Right lobe of liver (tissue), 4 donors: ENCODE measurements at regions not wholly inside any gene's neighbourhood (a gene's known extent, or its start where the extent isn't known, plus 50 kb on each side); places are given as distances from the start of the nearest gene placed in this dataset.

Experiments
- CTCF ChIP-seq, 4 donors: fragments of 200-600 bp in 3 of 4; fragments of 450-650 bp in 1 of 4; IDR thresholded peaks; one replicate each; pipeline versions ENCODE4 v1.5.1 to v1.8.0; 2016 to 2022; ENCODE audit warnings: antibody characterized with exemption in 4 of 4, mild to moderate bottlenecking in 2 of 4
- POLR2A ChIP-seq: fragments of 450-650 bp; IDR thresholded peaks from one replicate; pipeline ENCODE4 v1.6.1; 2017; ENCODE audit warnings: antibody characterized with exemption, mild to moderate bottlenecking
- donor health status: DM: no; HTN: no; CAD: no.
- donor health status: DM: no; HTN: no; CAD: no.
- donor health status: DM: no; HTN: yes; CAD: no.

DNA sequence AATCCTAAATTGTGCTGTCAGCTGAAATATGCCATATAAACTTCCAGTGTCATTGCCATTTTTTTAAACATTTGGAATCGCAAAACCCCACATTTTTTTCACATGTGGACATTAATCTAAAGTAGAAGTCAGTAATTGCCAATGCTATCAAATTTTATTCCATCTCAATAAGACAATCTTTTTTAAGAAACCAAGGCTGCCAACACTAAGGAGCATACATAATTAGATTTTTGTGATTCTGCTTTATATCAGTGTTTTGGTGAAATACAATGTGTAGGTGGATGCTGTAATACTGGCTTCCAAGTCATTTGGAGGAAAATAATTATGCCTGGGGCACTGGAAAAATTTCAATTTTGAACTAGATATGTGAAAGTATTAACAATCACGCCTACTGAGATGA is 256.7 kb downstream of the ZPLD1 start:
- TF ChIP-seq CTCF (IDR thresholded peaks at IDR 0.05): no peak
- TF ChIP-seq POLR2A: no peak
